ENCODE measurements at regions not wholly inside any gene's neighbourhood (a gene's known extent, or its start where the extent isn't known, plus 50 kb on each side); places are given as distances from the start of the nearest gene placed in this dataset.

GRCh38 chr2:234172066-234172465 lies 121.6 kb downstream of the SPP2 start:
- TF ChIP-seq CTCF (conservative IDR thresholded peaks at IDR 0.05; ENCODE audit: low read length): no peak
- TF ChIP-seq EZH2phosphoT487 (IDR thresholded peaks at IDR 0.05; ENCODE audit: borderline replicate concordance, low read depth, low read length): no peak
